ENCODE measurements at regions not wholly inside any gene's neighbourhood (a gene's known extent, or its start where the extent isn't known, plus 50 kb on each side); places are given as distances from the start of the nearest gene placed in this dataset.

GRCh38 chr3:40999682-41000081 lies 199.6 kb upstream of the CTNNB1 start:
- intact Hi-C loops (cut with micrococcal nuclease; ENCODE audit: unreplicated experiment): no loop called here
- no peaks in the 10 kb centered on the region for H3K9me3 Mint-ChIP-seq (ENCODE audit: low read depth, unreplicated experiment)
- H3K27ac Mint-ChIP-seq (ENCODE audit: unreplicated experiment): no peak overlapping the region
- no peaks in the 10 kb centered on the region for H3K36me3 Mint-ChIP-seq (ENCODE audit: insufficient read depth, unreplicated experiment)
- no peak for TF ChIP-seq CTCF (IDR thresholded peaks at IDR 0.05; ENCODE audit: unreplicated experiment)
- peaks cover 23% of the 10 kb centered on the region for H3K27me3 Mint-ChIP-seq (ENCODE audit: unreplicated experiment)
- CTCF ChIA-PET: no interaction called here
- no peak for DNase-seq
- no peak overlapping the region for H3K4me3 Mint-ChIP-seq (ENCODE audit: low read depth, unreplicated experiment)
- no peaks in the 10 kb centered on the region for H3K4me1 Mint-ChIP-seq (ENCODE audit: low read depth, unreplicated experiment)
- BruUV-seq (replicated peaks): no TSS peak

GRCh38 chr3:41000471-41000870 lies 198.8 kb upstream of the CTNNB1 start:
- CTCF ChIA-PET: no interaction called here
- TF ChIP-seq CTCF (IDR thresholded peaks at IDR 0.05; ENCODE audit: unreplicated experiment): no peak
- no peaks in the 10 kb centered on the region for H3K9me3 Mint-ChIP-seq (ENCODE audit: low read depth, unreplicated experiment)
- intact Hi-C loops (cut with micrococcal nuclease; ENCODE audit: unreplicated experiment): no loop called here
- no peaks in the 10 kb centered on the region for H3K36me3 Mint-ChIP-seq (ENCODE audit: insufficient read depth, unreplicated experiment)
- no peaks in the 10 kb centered on the region for H3K4me1 Mint-ChIP-seq (ENCODE audit: low read depth, unreplicated experiment)
- no peak overlapping the region for H3K27ac Mint-ChIP-seq (ENCODE audit: unreplicated experiment)
- BruUV-seq (replicated peaks): no TSS peak
- H3K27me3 Mint-ChIP-seq (ENCODE audit: unreplicated experiment): peaks cover 23% of the 10 kb centered on the region
- no peak overlapping the region for H3K4me3 Mint-ChIP-seq (ENCODE audit: low read depth, unreplicated experiment)
- no peak for DNase-seq

- Mint-ChIP-seq H3K4me1 (ENCODE audit: low read depth, unreplicated experiment) (no peaks in the 10 kb centered on the region), H3K36me3 (ENCODE audit: insufficient read depth, unreplicated experiment) (no peaks in the 10 kb centered on the region), H3K9me3 (ENCODE audit: low read depth, unreplicated experiment) (peaks cover under 1% of the 10 kb centered on the region), H3K27ac (ENCODE audit: unreplicated experiment) (no peak overlapping the region), H3K27me3 (ENCODE audit: unreplicated experiment) (peaks cover 28% of the 10 kb centered on the region), H3K4me3 (ENCODE audit: low read depth, unreplicated experiment) (no peak overlapping the region)
- no peak for TF ChIP-seq CTCF (IDR thresholded peaks at IDR 0.05; ENCODE audit: unreplicated experiment)
- no peak for DNase-seq
- CTCF ChIA-PET: no interaction called here
- BruUV-seq (replicated peaks): no TSS peak
- intact Hi-C loops (cut with micrococcal nuclease; ENCODE audit: unreplicated experiment): no loop called here
These were observed 197.7 kb upstream of the CTNNB1 start for GRCh38 chr3:41001556-41001955.

- Mint-ChIP-seq H3K9me3 (ENCODE audit: low read depth, unreplicated experiment) (peaks cover 4% of the 10 kb centered on the region), H3K27ac (ENCODE audit: unreplicated experiment) (no peak overlapping the region), H3K27me3 (ENCODE audit: unreplicated experiment) (peaks cover 34% of the 10 kb centered on the region), H3K4me3 (ENCODE audit: low read depth, unreplicated experiment) (no peak overlapping the region), H3K4me1 (ENCODE audit: low read depth, unreplicated experiment) (no peaks in the 10 kb centered on the region), H3K36me3 (ENCODE audit: insufficient read depth, unreplicated experiment) (no peaks in the 10 kb centered on the region)
- intact Hi-C loops (cut with micrococcal nuclease; ENCODE audit: unreplicated experiment): no loop called here
- TF ChIP-seq CTCF (IDR thresholded peaks at IDR 0.05; ENCODE audit: unreplicated experiment): no peak
- CTCF ChIA-PET: no interaction called here
- no peak for DNase-seq
- BruUV-seq (replicated peaks): no TSS peak
These were observed 197.2 kb upstream of the CTNNB1 start for GRCh38 chr3:41002104-41002503.

Measured in Calu3 (cell line).